ENCODE measurements at regions not wholly inside any gene's neighbourhood (a gene's known extent, or its start where the extent isn't known, plus 50 kb on each side); places are given as distances from the start of the nearest gene placed in this dataset.
"Not testable (repeated sequence)": the region's sequence is repeated elsewhere in the genome, so short reads cannot be mapped to it uniquely, and the experiment has no call there.

- Mint-ChIP-seq H3K27ac (peak overlapping the region in 1 of 6 donors; percentile 80), H3K4me1 (peaks cover 0 to 11% (median 0%) of the 10 kb centered on the region in 3 donors), H3K9me3 (peaks cover 5 to 21% (median 11%) of the 10 kb centered on the region in 7 donors), H3K27me3 (peaks cover 0 to 6% (median 4%) of the 10 kb centered on the region in 3 donors), H3K4me3 (no peak overlapping the region), H3K36me3 (peaks cover 4 to 12% of the 10 kb centered on the region in 2 donors)
- DNase-seq (no peak), ATAC-seq (ENCODE audit: low read depth in 2 of 2) (no peak)
Observed at GRCh38 chr3:101131767-101132166, 138.5 kb upstream of the ABI3BP start.

- H3K4me3 Mint-ChIP-seq, result no peak overlapping the region
- DNase-seq, result no peak
- peaks cover 6 to 14% (median 6%) of the 10 kb centered on the region in 3 donors for H3K27me3 Mint-ChIP-seq
- H3K36me3 Mint-ChIP-seq, result peaks cover 4 to 12% of the 10 kb centered on the region in 2 donors
- no peak for ATAC-seq (ENCODE audit: low read depth in 2 of 2)
- peaks cover 0 to 5% (median 0%) of the 10 kb centered on the region in 3 donors for H3K4me1 Mint-ChIP-seq
- no peak overlapping the region for H3K27ac Mint-ChIP-seq
- peaks cover 5 to 18% (median 11%) of the 10 kb centered on the region in 7 donors for H3K9me3 Mint-ChIP-seq
Observed at GRCh38 chr3:101128786-101129185, 135.6 kb upstream of the ABI3BP start.

GRCh38 chr3:101128001-101128400, 134.8 kb upstream of the ABI3BP start:
- no peak for DNase-seq
- peaks cover 0 to 6% of the 10 kb centered on the region in 2 donors for H3K36me3 Mint-ChIP-seq
- peaks cover 1 to 13% (median 6%) of the 10 kb centered on the region in 7 donors for H3K9me3 Mint-ChIP-seq
- peaks cover 6 to 14% (median 6%) of the 10 kb centered on the region in 3 donors for H3K27me3 Mint-ChIP-seq
- no peak overlapping the region for H3K27ac Mint-ChIP-seq
- no peak for ATAC-seq (ENCODE audit: low read depth in 2 of 2)
- H3K4me1 Mint-ChIP-seq, result no peaks in the 10 kb centered on the region
- no peak overlapping the region for H3K4me3 Mint-ChIP-seq

GRCh38 chr3:101124125-101124524, 130.9 kb upstream of the ABI3BP start:
- DNase-seq (no peak), ATAC-seq (ENCODE audit: low read depth in 2 of 2) (no peak)
- no peaks in the 10 kb centered on the region for H3K4me1 Mint-ChIP-seq
- peaks cover 0 to 10% (median 6%) of the 10 kb centered on the region in 3 donors for H3K27me3 Mint-ChIP-seq
- no peak overlapping the region for H3K4me3 Mint-ChIP-seq
- H3K27ac Mint-ChIP-seq, result no peak overlapping the region
- H3K36me3 Mint-ChIP-seq, result no peaks in the 10 kb centered on the region
- peaks cover 0 to 2% (median 0%) of the 10 kb centered on the region in 7 donors for H3K9me3 Mint-ChIP-seq

- Mint-ChIP-seq H3K27ac (no peak overlapping the region), H3K4me1 (no peaks in the 10 kb centered on the region), H3K36me3 (no peaks in the 10 kb centered on the region), H3K9me3 (peaks cover 0 to 2% (median 0%) of the 10 kb centered on the region in 7 donors), H3K4me3 (no peak overlapping the region), H3K27me3 (peaks cover 0 to 10% (median 6%) of the 10 kb centered on the region in 3 donors)
- ATAC-seq (ENCODE audit: low read depth in 2 of 2), result no peak
- DNase-seq, result no peak
Observed at GRCh38 chr3:101123081-101123480, 129.9 kb upstream of the ABI3BP start.

- peaks cover 0 to 2% (median 0%) of the 10 kb centered on the region in 7 donors for H3K9me3 Mint-ChIP-seq
- H3K36me3 Mint-ChIP-seq, result no peaks in the 10 kb centered on the region
- DNase-seq, result no peak
Observed at GRCh38 chr3:101122681-101123080, 129.5 kb upstream of the ABI3BP start.

GRCh38 chr3:101120039-101120438, 126.8 kb upstream of the ABI3BP start:
- DNase-seq (no peak), ATAC-seq (ENCODE audit: low read depth in 2 of 2) (no peak)
- H3K27me3 Mint-ChIP-seq, result peaks cover 0 to 10% (median 6%) of the 10 kb centered on the region in 3 donors
- no peak overlapping the region for H3K4me3 Mint-ChIP-seq
- no peaks in the 10 kb centered on the region for H3K4me1 Mint-ChIP-seq
- H3K27ac Mint-ChIP-seq, result no peak overlapping the region
- H3K36me3 Mint-ChIP-seq, result no peaks in the 10 kb centered on the region
- H3K9me3 Mint-ChIP-seq, result peaks cover 0 to 6% (median 0%) of the 10 kb centered on the region in 7 donors

More at GRCh38 chr3:101122681-101123080, 129.5 kb upstream of the ABI3BP start:
- no peaks in the 10 kb centered on the region for H3K4me1 Mint-ChIP-seq
- no peak for ATAC-seq (ENCODE audit: low read depth in 2 of 2)
- H3K27me3 Mint-ChIP-seq, result peaks cover 0 to 10% (median 6%) of the 10 kb centered on the region in 3 donors
- H3K27ac Mint-ChIP-seq, result no peak overlapping the region
- no peak overlapping the region for H3K4me3 Mint-ChIP-seq

GRCh38 chr3:101119535-101119934, 126.3 kb upstream of the ABI3BP start:
- no peak for ATAC-seq (ENCODE audit: low read depth in 2 of 2)

GRCh38 chr3:101117980-101118379, 124.8 kb upstream of the ABI3BP start:
- H3K36me3 Mint-ChIP-seq, result no peaks in the 10 kb centered on the region
- ATAC-seq (ENCODE audit: low read depth in 2 of 2) (no peak), DNase-seq (no peak)
- H3K4me3 Mint-ChIP-seq, result no peak overlapping the region
- H3K27ac Mint-ChIP-seq, result no peak overlapping the region
- H3K4me1 Mint-ChIP-seq, result no peaks in the 10 kb centered on the region
- H3K27me3 Mint-ChIP-seq, result no peaks in the 10 kb centered on the region
- peaks cover 0 to 6% (median 0%) of the 10 kb centered on the region in 7 donors for H3K9me3 Mint-ChIP-seq

More at GRCh38 chr3:101119535-101119934, 126.3 kb upstream of the ABI3BP start:
- Mint-ChIP-seq H3K27me3 (peaks cover 0 to 5% (median 4%) of the 10 kb centered on the region in 3 donors), H3K36me3 (no peaks in the 10 kb centered on the region), H3K4me3 (no peak overlapping the region), H3K4me1 (no peaks in the 10 kb centered on the region), H3K27ac (no peak overlapping the region), H3K9me3 (peaks cover 0 to 6% (median 0%) of the 10 kb centered on the region in 7 donors)
- DNase-seq, result no peak

- Mint-ChIP-seq H3K4me1 (no peaks in the 10 kb centered on the region), H3K9me3 (peaks cover 0 to 6% (median 0%) of the 10 kb centered on the region in 7 donors), H3K27ac (no peak overlapping the region), H3K4me3 (no peak overlapping the region), H3K36me3 (no peaks in the 10 kb centered on the region), H3K27me3 (no peaks in the 10 kb centered on the region)
- ATAC-seq (ENCODE audit: low read depth in 2 of 2) (no peak), DNase-seq (no peak)
Observed at GRCh38 chr3:101117465-101117864, 124.2 kb upstream of the ABI3BP start.

- ATAC-seq (ENCODE audit: low read depth in 2 of 2); H3K27me3 Mint-ChIP-seq: not testable (repeated sequence)
- H3K27ac Mint-ChIP-seq, result peak overlapping the region in 1 of 6 donors; percentile 2
Observed at GRCh38 chr3:101110295-101110694, 117.1 kb upstream of the ABI3BP start.

GRCh38 chr3:101104321-101104720, 111.1 kb upstream of the ABI3BP start:
- DNase-seq (no peak), ATAC-seq (ENCODE audit: low read depth in 2 of 2) (no peak)
- Mint-ChIP-seq H3K36me3 (peaks cover 0 to 2% of the 10 kb centered on the region in 2 donors), H3K9me3 (peaks cover under 1 to 26% (median 7%) of the 10 kb centered on the region in 7 donors), H3K27me3 (peaks cover 0 to 6% (median 0%) of the 10 kb centered on the region in 3 donors), H3K4me1 (no peaks in the 10 kb centered on the region), H3K4me3 (no peak overlapping the region), H3K27ac (no peak overlapping the region)

More at GRCh38 chr3:101110295-101110694, 117.1 kb upstream of the ABI3BP start:
- Mint-ChIP-seq H3K36me3 (peaks cover 0 to 14% of the 10 kb centered on the region in 2 donors), H3K9me3 (peaks cover 8 to 47% (median 21%) of the 10 kb centered on the region in 7 donors)
- H3K4me1 Mint-ChIP-seq, DNase-seq, H3K4me3 Mint-ChIP-seq: not testable (repeated sequence)

GRCh38 chr3:101102678-101103296, 109.6 kb upstream of the ABI3BP start:
- no peak for DNase-seq
- no peak overlapping the region for H3K4me3 Mint-ChIP-seq
- no peaks in the 10 kb centered on the region for H3K36me3 Mint-ChIP-seq
- no peak for ATAC-seq (ENCODE audit: low read depth in 2 of 2)
- H3K27me3 Mint-ChIP-seq, result peaks cover 0 to 12% (median 0%) of the 10 kb centered on the region in 3 donors
- H3K9me3 Mint-ChIP-seq, result peaks cover 0 to 11% (median 8%) of the 10 kb centered on the region in 7 donors
- H3K27ac Mint-ChIP-seq, result no peak overlapping the region
- no peaks in the 10 kb centered on the region for H3K4me1 Mint-ChIP-seq

- no peak for ATAC-seq (ENCODE audit: low read depth in 2 of 2)
- Mint-ChIP-seq H3K9me3 (peaks cover 0 to 7% (median 0%) of the 10 kb centered on the region in 7 donors), H3K27ac (no peak overlapping the region), H3K4me3 (no peak overlapping the region), H3K36me3 (no peaks in the 10 kb centered on the region), H3K4me1 (no peaks in the 10 kb centered on the region), H3K27me3 (peaks cover 0 to 12% (median 0%) of the 10 kb centered on the region in 3 donors)
- no peak for DNase-seq
Observed at GRCh38 chr3:101100361-101101009, 107.3 kb upstream of the ABI3BP start.

Measured in naive B cell (primary cell).